Right lung (tissue), 2 donors: ENCODE measurements at regions not wholly inside any gene's neighbourhood (a gene's known extent, or its start where the extent isn't known, plus 50 kb on each side); places are given as distances from the start of the nearest gene placed in this dataset.

Experiments
- DNase-seq, 2 donors: peaks; one replicate each; pipeline ENCODE4 v3.0.0-alpha.2; 2013

- no peak for DNase-seq
These were observed 907.5 kb downstream of the ZPLD1 start for GRCh38 chr3:103342205-103342731.

- DNase-seq = no peak
These were observed 914.9 kb downstream of the ZPLD1 start for GRCh38 chr3:103349760-103350159.

- DNase-seq = no peak
These were observed 930.7 kb downstream of the ZPLD1 start for GRCh38 chr3:103365467-103365866.

GRCh38 chr3:103367481-103367880 lies 932.7 kb downstream of the ZPLD1 start:
- no peak for DNase-seq

- no peak for DNase-seq
These were observed 936.6 kb downstream of the ZPLD1 start for GRCh38 chr3:103371411-103371810.

- no peak for DNase-seq
These were observed 937.2 kb downstream of the ZPLD1 start for GRCh38 chr3:103372031-103372430.

GRCh38 chr3:103380391-103380790 lies 945.6 kb downstream of the ZPLD1 start:
- no peak for DNase-seq

GRCh38 chr3:103381296-103382079 lies 946.7 kb downstream of the ZPLD1 start:
- DNase-seq = no peak

GRCh38 chr3:103385961-103386656 lies 951.3 kb downstream of the ZPLD1 start:
- no peak for DNase-seq

- DNase-seq = peak in 1 of 2 donors; percentile 0
These were observed 953.4 kb downstream of the ZPLD1 start for GRCh38 chr3:103388214-103388613.

- no peak for DNase-seq
These were observed 954.5 kb downstream of the ZPLD1 start for GRCh38 chr3:103389356-103389755.

- no peak for DNase-seq
These were observed 958.8 kb downstream of the ZPLD1 start for GRCh38 chr3:103393395-103394186.

GRCh38 chr3:103403191-103403590 lies 968.4 kb downstream of the ZPLD1 start:
- DNase-seq = no peak

GRCh38 chr3:103406320-103406850 lies 971.6 kb downstream of the ZPLD1 start:
- no peak for DNase-seq

- DNase-seq = no peak
These were observed 975.4 kb downstream of the ZPLD1 start for GRCh38 chr3:103410231-103410630.

GRCh38 chr3:103421460-103421859 lies 986.6 kb downstream of the ZPLD1 start:
- DNase-seq = no peak

- DNase-seq = no peak
These were observed 1003.1 kb downstream of the ZPLD1 start for GRCh38 chr3:103437883-103438282.

- DNase-seq = no peak
These were observed 1005.9 kb downstream of the ZPLD1 start for GRCh38 chr3:103440539-103441203.

- no peak for DNase-seq
These were observed 1012.3 kb downstream of the ZPLD1 start for GRCh38 chr3:103446953-103447629.

GRCh38 chr3:103453152-103453551 lies 1018.3 kb downstream of the ZPLD1 start:
- no peak for DNase-seq

GRCh38 chr3:103459815-103460214 lies 1025.0 kb downstream of the ZPLD1 start:
- DNase-seq = no peak
